GM23338 (cell line): ENCODE measurements at regions not wholly inside any gene's neighbourhood (a gene's known extent, or its start where the extent isn't known, plus 50 kb on each side); places are given as distances from the start of the nearest gene placed in this dataset.

Experiments used
- ATAC-seq: fragments of 200-7000 bp; cut with Tn5 transposase; 3 replicates; pipeline ENCODE4 v1.9.1; 2020
- DNase-seq: peaks from one replicate; pipeline ENCODE4 v3.0.0-alpha.2; 2015; ENCODE audit warnings: low spot score
- H2AFZ ChIP-seq: fragments of 200-600 bp; sonication (generic); 2 replicates; pipeline ENCODE4 v1.8.0; 2016; ENCODE audit warnings: antibody characterized with exemption, mild to moderate bottlenecking, moderate library complexity
- H3F3A ChIP-seq: fragments of 200-600 bp; sonication (generic); replicated peaks from 2 replicates; pipeline ENCODE4 v1.8.0; 2017; ENCODE audit warnings: antibody characterized with exemption, mixed run types, low read depth
- H3K27ac ChIP-seq: fragments of 200-600 bp; sonication (generic); 2 replicates; pipeline ENCODE4 v1.6.1; 2016; ENCODE audit warnings: low read depth
- H3K27me3 ChIP-seq: fragments of 200-600 bp; sonication (generic); 2 replicates; pipeline ENCODE4 v1.8.0; 2016; ENCODE audit warnings: mild to moderate bottlenecking, mixed run types, moderate library complexity; ENCODE audit not compliant: insufficient read depth
- H3K36me3 ChIP-seq: fragments of 200-600 bp; sonication (generic); 2 replicates; pipeline ENCODE4 v1.8.0; 2016; ENCODE audit warnings: mild to moderate bottlenecking; ENCODE audit not compliant: insufficient read depth
- H3K4me1 ChIP-seq: fragments of 200-600 bp; sonication (generic); 2 replicates; pipeline ENCODE4 v1.8.0; 2016; ENCODE audit warnings: mild to moderate bottlenecking, moderate library complexity; ENCODE audit not compliant: insufficient read depth
- H3K4me2 ChIP-seq: fragments of 200-600 bp; sonication (generic); 2 replicates; pipeline ENCODE4 v1.7.1; 2017; ENCODE audit warnings: mixed run types
- H3K4me3 ChIP-seq: fragments of 200-600 bp; sonication (generic); 2 replicates; pipeline ENCODE4 v1.6.1; 2016; ENCODE audit warnings: mixed run types
- H3K79me2 ChIP-seq: fragments of 200-600 bp; sonication (generic); replicated peaks from 2 replicates; pipeline ENCODE4 v1.8.0; 2017; ENCODE audit warnings: mild to moderate bottlenecking; ENCODE audit not compliant: insufficient read depth
- H3K9me2 ChIP-seq: fragments of 200-600 bp; sonication (generic); 2 replicates; pipeline ENCODE4 v1.8.0; 2017; ENCODE audit not compliant: insufficient read depth
- H4K20me1 ChIP-seq: fragments of 200-600 bp; sonication (generic); replicated peaks from 2 replicates; pipeline ENCODE4 v1.8.0; 2017; ENCODE audit warnings: mild to moderate bottlenecking; ENCODE audit not compliant: insufficient read depth
- H3K27ac Mint-ChIP-seq: 2 replicates; pipeline ENCODE4 v1.8.0; 2020; ENCODE audit warnings: inconsistent platforms, mild to moderate bottlenecking, moderate library complexity, mixed read lengths
- H3K27me3 Mint-ChIP-seq: 3 replicates; pipeline ENCODE4 v1.8.0; 2022; ENCODE audit warnings: low read depth, mild to moderate bottlenecking, moderate library complexity, mixed read lengths, inconsistent platforms; ENCODE audit not compliant: insufficient read depth, poor library complexity
- H3K36me3 Mint-ChIP-seq: 3 replicates; pipeline ENCODE4 v1.8.0; 2021; ENCODE audit warnings: low read depth, mild to moderate bottlenecking, inconsistent platforms, moderate library complexity, mixed read lengths
- H3K4me1 Mint-ChIP-seq: 3 replicates; pipeline ENCODE4 v1.8.0; 2020; ENCODE audit warnings: mild to moderate bottlenecking, inconsistent platforms, mixed read lengths
- H3K4me3 Mint-ChIP-seq: 3 replicates; pipeline ENCODE4 v1.8.0; 2021; ENCODE audit warnings: moderate library complexity, mild to moderate bottlenecking, inconsistent platforms, mixed read lengths
- H3K9me3 Mint-ChIP-seq: 3 replicates; pipeline ENCODE4 v1.8.0; 2020; ENCODE audit warnings: moderate library complexity, mild to moderate bottlenecking, inconsistent platforms, mixed read lengths
- CREB1 ChIP-seq: fragments of 250-450 bp; sonication (Bioruptor Pico); IDR thresholded peaks from 2 replicates; pipeline ENCODE4 v1.5.0; 2020; ENCODE audit warnings: low read depth, mild to moderate bottlenecking, moderate library complexity
- JUNB ChIP-seq: IDR thresholded peaks from one replicate; pipeline ENCODE4 v1.6.1; 2016; ENCODE audit warnings: antibody characterized with exemption; ENCODE audit not compliant: unreplicated experiment
- NANOG ChIP-seq: IDR thresholded peaks from 2 replicates; pipeline ENCODE4 v1.6.1; 2016; ENCODE audit warnings: antibody characterized with exemption, borderline replicate concordance
- STAT1 ChIP-seq: IDR thresholded peaks from one replicate; pipeline ENCODE4 v1.6.1; 2016; ENCODE audit warnings: antibody characterized with exemption; ENCODE audit not compliant: unreplicated experiment
- ZNF114 ChIP-seq: fragments of 250-450 bp; sonication (Bioruptor Pico); IDR thresholded peaks from 2 replicates; pipeline ENCODE4 v1.5.0; 2020; ENCODE audit warnings: mild to moderate bottlenecking, moderate library complexity
- ZNF331 ChIP-seq: fragments of 250-450 bp; sonication (Bioruptor Pico); IDR thresholded peaks from 2 replicates; pipeline ENCODE4 v1.5.0; 2020; ENCODE audit warnings: low read depth, mild to moderate bottlenecking, moderate library complexity
- TF ChIP-seq, protein P1 (sequence below): IDR thresholded peaks from 2 replicates; pipeline ENCODE4 v1.6.1; 2016; ENCODE audit warnings: antibody characterized with exemption
- TF ChIP-seq, protein P2 (sequence below): IDR thresholded peaks from one replicate; pipeline ENCODE4 v1.6.1; 2018; ENCODE audit warnings: antibody characterized with exemption; ENCODE audit not compliant: unreplicated experiment
- TF ChIP-seq, protein P3 (sequence below), 2 experiments: fragments of 200-600 bp in 1 of 2; sonication (generic) in 1 of 2; conservative IDR thresholded peaks; 2 replicates each; pipeline versions ENCODE4 v1.5.1 to v1.6.1; 2016 to 2017; ENCODE audit warnings: antibody characterized with exemption in 2 of 2, low read depth in 2 of 2, mild to moderate bottlenecking in 2 of 2, moderate library complexity in 1 of 2
- TF ChIP-seq, protein P4 (sequence below): fragments of 250-450 bp; sonication (Bioruptor Pico); IDR thresholded peaks from 2 replicates; pipeline ENCODE4 v1.5.0; 2020; ENCODE audit warnings: mild to moderate bottlenecking, moderate library complexity

DNA sequence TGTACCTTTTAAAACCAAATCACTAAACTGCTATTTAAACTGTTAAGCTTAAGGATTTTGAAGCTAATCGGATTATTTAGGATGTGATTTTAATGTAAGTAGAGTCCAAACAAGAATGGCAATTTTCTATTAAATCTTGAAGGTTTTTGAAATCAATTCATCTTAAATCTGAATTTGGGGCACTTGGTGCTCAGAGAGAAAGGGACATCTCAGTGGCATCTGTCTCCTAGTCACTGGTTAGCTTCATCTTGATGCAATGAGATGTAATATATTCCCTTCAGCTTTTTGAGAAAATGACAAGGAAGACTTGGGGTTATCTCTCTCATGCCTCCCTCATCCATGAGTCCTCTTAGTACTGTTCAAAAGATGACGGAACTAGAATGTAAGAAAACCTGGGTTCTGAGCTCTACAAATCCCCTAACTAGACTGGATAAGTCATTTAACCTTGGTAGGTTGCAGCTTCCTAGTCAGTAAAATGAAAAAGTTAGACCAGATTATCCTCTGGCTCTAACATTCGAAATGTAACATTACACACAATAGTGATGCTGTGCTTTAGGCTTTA is 198.5 kb upstream of the NEBL start:
- Histone ChIP-seq H3K4me2 (no peak overlapping the region), H3K4me3 (no peak overlapping the region), H3K4me1 (peaks cover 9% of the 10 kb centered on the region; the same call in 1 of the 2 replicates), H3K27me3 (no peaks in the 10 kb centered on the region), H3K36me3 (no peaks in the 10 kb centered on the region), H3K79me2 (no peaks in the 10 kb centered on the region), H3K9me2 (no peaks in the 10 kb centered on the region), H2AFZ (no peak overlapping the region), H3K27ac (no peak overlapping the region), H3F3A (no peaks in the 10 kb centered on the region), H4K20me1 (no peaks in the 10 kb centered on the region)
- H3K27ac Mint-ChIP-seq: no peak overlapping the region
- H3K27me3 Mint-ChIP-seq: peaks cover 3% of the 10 kb centered on the region
- H3K9me3 Mint-ChIP-seq: no peaks in the 10 kb centered on the region
- H3K4me3 Mint-ChIP-seq: no peak overlapping the region
- DNase-seq (no peak), ATAC-seq (no peak)
- peaks cover 3% of the 10 kb centered on the region; the same call in 1 of the 3 replicates for H3K4me1 Mint-ChIP-seq
- TF ChIP-seq, protein P1, sequence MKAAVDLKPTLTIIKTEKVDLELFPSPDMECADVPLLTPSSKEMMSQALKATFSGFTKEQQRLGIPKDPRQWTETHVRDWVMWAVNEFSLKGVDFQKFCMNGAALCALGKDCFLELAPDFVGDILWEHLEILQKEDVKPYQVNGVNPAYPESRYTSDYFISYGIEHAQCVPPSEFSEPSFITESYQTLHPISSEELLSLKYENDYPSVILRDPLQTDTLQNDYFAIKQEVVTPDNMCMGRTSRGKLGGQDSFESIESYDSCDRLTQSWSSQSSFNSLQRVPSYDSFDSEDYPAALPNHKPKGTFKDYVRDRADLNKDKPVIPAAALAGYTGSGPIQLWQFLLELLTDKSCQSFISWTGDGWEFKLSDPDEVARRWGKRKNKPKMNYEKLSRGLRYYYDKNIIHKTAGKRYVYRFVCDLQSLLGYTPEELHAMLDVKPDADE: no peak
- TF ChIP-seq, protein P2, sequence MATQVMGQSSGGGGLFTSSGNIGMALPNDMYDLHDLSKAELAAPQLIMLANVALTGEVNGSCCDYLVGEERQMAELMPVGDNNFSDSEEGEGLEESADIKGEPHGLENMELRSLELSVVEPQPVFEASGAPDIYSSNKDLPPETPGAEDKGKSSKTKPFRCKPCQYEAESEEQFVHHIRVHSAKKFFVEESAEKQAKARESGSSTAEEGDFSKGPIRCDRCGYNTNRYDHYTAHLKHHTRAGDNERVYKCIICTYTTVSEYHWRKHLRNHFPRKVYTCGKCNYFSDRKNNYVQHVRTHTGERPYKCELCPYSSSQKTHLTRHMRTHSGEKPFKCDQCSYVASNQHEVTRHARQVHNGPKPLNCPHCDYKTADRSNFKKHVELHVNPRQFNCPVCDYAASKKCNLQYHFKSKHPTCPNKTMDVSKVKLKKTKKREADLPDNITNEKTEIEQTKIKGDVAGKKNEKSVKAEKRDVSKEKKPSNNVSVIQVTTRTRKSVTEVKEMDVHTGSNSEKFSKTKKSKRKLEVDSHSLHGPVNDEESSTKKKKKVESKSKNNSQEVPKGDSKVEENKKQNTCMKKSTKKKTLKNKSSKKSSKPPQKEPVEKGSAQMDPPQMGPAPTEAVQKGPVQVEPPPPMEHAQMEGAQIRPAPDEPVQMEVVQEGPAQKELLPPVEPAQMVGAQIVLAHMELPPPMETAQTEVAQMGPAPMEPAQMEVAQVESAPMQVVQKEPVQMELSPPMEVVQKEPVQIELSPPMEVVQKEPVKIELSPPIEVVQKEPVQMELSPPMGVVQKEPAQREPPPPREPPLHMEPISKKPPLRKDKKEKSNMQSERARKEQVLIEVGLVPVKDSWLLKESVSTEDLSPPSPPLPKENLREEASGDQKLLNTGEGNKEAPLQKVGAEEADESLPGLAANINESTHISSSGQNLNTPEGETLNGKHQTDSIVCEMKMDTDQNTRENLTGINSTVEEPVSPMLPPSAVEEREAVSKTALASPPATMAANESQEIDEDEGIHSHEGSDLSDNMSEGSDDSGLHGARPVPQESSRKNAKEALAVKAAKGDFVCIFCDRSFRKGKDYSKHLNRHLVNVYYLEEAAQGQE: no peak
- TF ChIP-seq NANOG (no peak), STAT1 (no peak), ZNF114 (CRISPR knock-in tag) (no peak), ZNF331 (CRISPR knock-in tag) (no peak), JUNB (no peak), CREB1 (no peak)
- TF ChIP-seq, protein P3, sequence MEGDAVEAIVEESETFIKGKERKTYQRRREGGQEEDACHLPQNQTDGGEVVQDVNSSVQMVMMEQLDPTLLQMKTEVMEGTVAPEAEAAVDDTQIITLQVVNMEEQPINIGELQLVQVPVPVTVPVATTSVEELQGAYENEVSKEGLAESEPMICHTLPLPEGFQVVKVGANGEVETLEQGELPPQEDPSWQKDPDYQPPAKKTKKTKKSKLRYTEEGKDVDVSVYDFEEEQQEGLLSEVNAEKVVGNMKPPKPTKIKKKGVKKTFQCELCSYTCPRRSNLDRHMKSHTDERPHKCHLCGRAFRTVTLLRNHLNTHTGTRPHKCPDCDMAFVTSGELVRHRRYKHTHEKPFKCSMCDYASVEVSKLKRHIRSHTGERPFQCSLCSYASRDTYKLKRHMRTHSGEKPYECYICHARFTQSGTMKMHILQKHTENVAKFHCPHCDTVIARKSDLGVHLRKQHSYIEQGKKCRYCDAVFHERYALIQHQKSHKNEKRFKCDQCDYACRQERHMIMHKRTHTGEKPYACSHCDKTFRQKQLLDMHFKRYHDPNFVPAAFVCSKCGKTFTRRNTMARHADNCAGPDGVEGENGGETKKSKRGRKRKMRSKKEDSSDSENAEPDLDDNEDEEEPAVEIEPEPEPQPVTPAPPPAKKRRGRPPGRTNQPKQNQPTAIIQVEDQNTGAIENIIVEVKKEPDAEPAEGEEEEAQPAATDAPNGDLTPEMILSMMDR (conservative IDR thresholded peaks at IDR 0.05; ENCODE audit: low read depth in 2 of 2): no peak
- H3K36me3 Mint-ChIP-seq: no peaks in the 10 kb centered on the region

DNA sequence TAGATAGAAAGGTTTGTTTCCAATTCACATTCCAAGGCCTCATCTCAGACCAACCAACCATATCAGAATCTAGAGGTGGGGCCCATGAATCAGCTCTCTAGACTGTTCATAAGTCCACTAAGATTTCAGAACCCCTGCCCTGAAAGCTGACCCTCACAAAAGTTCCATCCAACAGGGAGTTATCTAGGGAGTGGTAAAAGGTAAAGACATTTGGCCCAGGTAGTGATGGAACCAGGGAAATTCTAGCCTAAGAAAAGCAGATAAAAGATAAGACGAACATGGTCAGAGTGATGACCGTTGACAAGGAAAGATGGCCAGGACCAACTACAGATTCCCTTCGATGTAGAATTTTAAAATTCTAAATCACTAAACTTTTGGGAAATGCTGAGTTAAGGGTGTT is 198.0 kb upstream of the NEBL start:
- DNase-seq (no peak), ATAC-seq (no peak)
- no peaks in the 10 kb centered on the region for H3K79me2 ChIP-seq
- no peaks in the 10 kb centered on the region for H4K20me1 ChIP-seq
- no peaks in the 10 kb centered on the region for H3K27me3 ChIP-seq
- Mint-ChIP-seq H3K36me3 (no peaks in the 10 kb centered on the region), H3K4me1 (peaks cover 3% of the 10 kb centered on the region; the same call in 1 of the 3 replicates), H3K27me3 (peaks cover 3% of the 10 kb centered on the region), H3K9me3 (no peaks in the 10 kb centered on the region), H3K4me3 (no peak overlapping the region), H3K27ac (no peak overlapping the region)
- no peak overlapping the region for H2AFZ ChIP-seq
- no peaks in the 10 kb centered on the region for H3F3A ChIP-seq
- H3K9me2 ChIP-seq: no peaks in the 10 kb centered on the region
- peaks cover 9% of the 10 kb centered on the region; the same call in 1 of the 2 replicates for H3K4me1 ChIP-seq
- no peak overlapping the region for H3K4me2 ChIP-seq
- H3K4me3 ChIP-seq: no peak overlapping the region
- H3K27ac ChIP-seq: no peak overlapping the region
- H3K36me3 ChIP-seq: no peaks in the 10 kb centered on the region
- TF ChIP-seq, protein P4, sequence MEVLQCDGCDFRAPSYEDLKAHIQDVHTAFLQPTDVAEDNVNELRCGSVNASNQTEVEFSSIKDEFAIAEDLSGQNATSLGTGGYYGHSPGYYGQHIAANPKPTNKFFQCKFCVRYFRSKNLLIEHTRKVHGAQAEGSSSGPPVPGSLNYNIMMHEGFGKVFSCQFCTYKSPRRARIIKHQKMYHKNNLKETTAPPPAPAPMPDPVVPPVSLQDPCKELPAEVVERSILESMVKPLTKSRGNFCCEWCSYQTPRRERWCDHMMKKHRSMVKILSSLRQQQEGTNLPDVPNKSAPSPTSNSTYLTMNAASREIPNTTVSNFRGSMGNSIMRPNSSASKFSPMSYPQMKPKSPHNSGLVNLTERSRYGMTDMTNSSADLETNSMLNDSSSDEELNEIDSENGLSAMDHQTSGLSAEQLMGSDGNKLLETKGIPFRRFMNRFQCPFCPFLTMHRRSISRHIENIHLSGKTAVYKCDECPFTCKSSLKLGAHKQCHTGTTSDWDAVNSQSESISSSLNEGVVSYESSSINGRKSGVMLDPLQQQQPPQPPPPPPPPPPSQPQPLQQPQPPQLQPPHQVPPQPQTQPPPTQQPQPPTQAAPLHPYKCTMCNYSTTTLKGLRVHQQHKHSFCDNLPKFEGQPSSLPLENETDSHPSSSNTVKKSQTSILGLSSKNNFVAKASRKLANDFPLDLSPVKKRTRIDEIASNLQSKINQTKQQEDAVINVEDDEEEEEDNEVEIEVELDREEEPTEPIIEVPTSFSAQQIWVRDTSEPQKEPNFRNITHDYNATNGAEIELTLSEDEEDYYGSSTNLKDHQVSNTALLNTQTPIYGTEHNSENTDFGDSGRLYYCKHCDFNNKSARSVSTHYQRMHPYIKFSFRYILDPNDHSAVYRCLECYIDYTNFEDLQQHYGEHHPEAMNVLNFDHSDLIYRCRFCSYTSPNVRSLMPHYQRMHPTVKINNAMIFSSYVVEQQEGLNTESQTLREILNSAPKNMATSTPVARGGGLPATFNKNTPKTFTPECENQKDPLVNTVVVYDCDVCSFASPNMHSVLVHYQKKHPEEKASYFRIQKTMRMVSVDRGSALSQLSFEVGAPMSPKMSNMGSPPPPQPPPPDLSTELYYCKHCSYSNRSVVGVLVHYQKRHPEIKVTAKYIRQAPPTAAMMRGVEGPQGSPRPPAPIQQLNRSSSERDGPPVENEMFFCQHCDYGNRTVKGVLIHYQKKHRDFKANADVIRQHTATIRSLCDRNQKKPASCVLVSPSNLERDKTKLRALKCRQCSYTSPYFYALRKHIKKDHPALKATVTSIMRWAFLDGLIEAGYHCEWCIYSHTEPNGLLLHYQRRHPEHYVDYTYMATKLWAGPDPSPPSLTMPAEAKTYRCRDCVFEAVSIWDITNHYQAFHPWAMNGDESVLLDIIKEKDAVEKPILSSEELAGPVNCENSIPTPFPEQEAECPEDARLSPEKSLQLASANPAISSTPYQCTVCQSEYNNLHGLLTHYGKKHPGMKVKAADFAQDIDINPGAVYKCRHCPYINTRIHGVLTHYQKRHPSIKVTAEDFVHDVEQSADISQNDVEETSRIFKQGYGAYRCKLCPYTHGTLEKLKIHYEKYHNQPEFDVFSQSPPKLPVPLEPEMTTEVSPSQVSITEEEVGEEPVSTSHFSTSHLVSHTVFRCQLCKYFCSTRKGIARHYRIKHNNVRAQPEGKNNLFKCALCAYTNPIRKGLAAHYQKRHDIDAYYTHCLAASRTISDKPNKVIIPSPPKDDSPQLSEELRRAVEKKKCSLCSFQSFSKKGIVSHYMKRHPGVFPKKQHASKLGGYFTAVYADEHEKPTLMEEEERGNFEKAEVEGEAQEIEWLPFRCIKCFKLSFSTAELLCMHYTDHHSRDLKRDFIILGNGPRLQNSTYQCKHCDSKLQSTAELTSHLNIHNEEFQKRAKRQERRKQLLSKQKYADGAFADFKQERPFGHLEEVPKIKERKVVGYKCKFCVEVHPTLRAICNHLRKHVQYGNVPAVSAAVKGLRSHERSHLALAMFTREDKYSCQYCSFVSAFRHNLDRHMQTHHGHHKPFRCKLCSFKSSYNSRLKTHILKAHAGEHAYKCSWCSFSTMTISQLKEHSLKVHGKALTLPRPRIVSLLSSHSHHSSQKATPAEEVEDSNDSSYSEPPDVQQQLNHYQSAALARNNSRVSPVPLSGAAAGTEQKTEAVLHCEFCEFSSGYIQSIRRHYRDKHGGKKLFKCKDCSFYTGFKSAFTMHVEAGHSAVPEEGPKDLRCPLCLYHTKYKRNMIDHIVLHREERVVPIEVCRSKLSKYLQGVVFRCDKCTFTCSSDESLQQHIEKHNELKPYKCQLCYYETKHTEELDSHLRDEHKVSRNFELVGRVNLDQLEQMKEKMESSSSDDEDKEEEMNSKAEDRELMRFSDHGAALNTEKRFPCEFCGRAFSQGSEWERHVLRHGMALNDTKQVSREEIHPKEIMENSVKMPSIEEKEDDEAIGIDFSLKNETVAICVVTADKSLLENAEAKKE (CRISPR knock-in tag): no peak
